Stimulated activated CD8-positive, alpha-beta memory T cell treated with anti-CD3 and anti-CD28 coated beads, Interleukin-4, amount 100 ng/mL, for 4 hours (primary cell): ENCODE measurements at regions not wholly inside any gene's neighbourhood (a gene's known extent, or its start where the extent isn't known, plus 50 kb on each side); places are given as distances from the start of the nearest gene placed in this dataset.

Source experiments
- DNase-seq, 2 donors: peaks; one replicate each; pipeline ENCODE4 v3.0.0-alpha.2; 2020; ENCODE audit warnings: low read depth in 2 of 2, low spot score in 1 of 2

DNA sequence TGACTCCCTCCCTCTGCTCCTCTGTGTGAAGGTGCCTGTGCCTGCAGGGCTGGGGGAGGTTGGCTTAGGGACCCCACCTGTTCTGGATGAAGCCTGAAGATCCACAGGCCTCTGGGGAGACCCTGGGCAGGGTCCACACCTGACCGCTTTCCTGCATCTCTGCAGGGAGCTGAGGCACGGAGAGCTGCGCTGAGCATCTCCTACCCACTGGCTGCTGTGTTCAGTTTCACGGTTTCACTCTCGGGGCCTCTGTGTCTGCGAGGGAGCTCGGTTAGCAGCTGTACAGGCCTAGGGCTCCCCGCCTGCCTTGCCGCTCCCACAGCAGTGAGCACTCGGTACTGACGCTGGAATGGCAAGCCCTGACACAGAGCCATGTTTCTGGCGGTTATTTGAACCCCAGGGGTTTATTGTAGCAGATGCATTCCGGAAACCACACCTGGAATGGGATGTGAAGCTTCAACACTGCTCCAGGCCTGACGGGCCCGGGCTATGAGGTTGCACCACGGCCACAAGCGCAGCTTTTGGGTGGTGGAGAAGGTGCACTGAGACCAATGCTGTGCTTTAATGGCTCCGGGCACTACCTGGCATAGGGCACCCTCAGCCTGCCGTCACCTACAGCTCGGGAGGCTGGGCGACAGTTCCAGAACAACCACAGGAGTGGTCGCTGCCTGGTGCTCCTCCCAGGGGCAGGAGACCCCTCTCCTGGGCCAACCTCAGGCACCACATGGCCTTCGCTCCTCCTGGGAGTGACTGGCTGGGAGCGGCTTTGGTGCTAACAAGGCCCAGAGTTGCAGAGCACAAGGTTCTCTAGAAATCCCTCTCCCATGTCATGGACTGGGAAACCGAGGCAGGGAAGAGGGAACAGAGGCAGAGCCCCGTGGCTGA lies 257.9 kb downstream of the NDUFA10 start:
- no peak for DNase-seq

DNA sequence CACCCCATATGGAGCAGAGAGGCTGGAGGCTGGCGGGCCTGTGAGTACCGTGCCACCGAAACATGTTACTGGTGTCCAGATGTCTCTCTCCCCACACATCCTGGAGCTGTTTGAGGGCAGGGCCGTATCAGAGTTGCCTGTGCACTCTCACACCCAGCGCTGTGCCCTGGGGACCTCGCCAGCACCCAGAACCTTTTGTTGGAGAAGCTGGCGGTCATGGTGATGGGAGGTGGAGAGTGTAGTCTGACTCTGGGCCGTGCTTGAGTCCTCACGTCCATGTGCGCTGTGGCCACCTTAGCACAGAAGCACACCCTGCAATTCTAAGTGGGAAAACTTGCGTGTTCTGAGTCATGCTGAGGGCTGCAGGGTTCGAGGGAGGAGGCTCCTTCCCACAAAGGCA lies 259.2 kb downstream of the NDUFA10 start:
- no peak for DNase-seq

DNA sequence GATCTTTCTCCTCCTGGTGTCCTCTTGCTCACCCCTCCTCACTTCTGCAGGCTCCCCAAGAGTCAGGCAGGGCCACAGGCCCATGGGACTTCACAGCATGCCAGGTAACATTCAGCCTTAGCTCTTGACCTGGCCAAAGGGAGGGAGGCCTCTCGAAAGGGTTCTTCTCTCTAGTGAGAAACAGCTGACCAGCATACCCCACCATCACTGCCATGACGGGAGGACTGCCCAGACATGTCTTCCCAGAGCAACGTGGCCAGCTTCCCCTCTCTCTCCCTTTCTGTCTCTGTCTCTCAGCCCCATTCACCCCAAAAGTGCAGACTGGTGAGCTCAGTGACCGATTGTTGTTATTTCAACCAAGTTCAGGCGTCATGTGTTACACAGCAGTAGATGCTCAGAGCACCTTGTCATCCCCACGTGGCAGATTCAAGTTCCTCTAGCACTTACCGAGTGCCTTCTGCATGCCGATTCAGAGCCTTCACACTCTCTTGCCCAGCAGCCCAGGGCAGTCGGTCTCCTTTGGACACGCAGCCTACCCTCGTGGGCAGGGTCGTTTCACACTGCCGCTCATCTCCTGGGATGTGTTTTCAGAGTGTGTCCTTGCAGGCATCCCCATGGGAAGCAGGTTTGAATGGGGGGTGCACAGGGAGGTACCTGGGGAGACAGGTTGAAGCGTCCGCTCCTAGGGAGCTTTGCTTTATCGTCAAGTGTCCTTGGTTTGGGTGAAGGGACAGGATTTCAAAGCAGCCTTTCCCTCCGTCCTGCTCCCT lies 259.9 kb downstream of the NDUFA10 start:
- no peak for DNase-seq

DNA sequence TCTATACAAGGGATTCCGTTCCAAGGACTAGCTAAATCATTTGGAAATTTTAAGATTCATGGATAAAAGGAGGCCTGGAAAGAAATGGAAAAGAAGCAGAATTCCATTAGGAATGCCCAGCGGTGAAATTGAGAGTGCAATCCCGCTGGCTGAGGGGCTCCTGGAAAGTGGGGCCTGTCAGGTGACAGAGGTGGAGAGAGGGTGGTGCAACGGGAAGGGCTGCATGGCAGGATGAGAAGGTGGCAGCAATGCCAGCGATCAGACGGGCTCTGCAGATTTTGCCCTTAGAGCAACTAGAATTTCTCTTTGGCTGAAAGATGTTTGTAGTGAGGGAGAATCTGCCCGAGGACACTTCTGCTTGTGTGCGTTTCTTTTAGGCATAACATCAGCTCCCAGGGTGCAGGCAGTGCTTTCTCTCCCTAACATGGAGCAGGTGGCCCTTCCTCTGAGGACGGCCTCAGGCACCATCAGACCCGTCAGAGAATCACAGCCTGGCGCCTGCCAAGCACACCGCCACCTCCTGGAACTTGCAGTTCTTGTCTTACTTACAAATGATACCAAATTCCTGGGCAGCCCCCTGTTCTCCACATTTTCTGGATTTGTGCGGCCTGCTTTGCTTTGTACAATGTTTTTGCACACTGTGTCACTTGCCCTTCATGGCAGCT lies 261.6 kb downstream of the NDUFA10 start:
- DNase-seq = no peak

DNA sequence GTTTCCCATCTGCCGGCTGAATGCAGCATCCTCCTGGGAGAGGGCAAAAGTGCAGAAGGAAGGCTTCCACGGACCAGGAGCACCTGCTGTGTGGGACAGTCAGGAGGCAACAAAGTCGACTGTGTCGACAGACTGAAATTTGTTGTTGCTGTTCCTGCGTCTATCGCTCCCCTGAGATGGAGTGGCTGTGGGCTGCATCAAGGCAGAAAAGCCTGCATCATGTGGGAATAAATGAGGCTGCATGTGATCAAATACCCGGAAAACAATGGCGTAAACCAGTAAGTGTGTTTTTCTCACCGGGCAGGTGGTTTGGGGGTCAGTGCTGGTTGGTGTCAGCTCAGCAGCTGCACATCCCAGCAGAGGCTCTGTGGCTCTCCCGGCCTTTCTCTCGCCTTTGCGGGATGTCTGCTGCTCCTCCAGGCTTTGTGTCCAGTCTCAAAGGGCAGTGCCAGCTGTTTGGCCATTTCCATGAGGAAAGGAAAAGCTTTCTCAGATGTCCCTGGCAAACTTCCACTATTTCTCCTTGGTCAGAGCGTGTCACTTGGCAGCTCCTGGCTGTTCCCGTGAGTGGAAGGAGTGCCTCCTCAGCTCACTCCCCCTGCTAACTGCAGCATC lies 262.4 kb downstream of the NDUFA10 start:
- no peak for DNase-seq

DNA sequence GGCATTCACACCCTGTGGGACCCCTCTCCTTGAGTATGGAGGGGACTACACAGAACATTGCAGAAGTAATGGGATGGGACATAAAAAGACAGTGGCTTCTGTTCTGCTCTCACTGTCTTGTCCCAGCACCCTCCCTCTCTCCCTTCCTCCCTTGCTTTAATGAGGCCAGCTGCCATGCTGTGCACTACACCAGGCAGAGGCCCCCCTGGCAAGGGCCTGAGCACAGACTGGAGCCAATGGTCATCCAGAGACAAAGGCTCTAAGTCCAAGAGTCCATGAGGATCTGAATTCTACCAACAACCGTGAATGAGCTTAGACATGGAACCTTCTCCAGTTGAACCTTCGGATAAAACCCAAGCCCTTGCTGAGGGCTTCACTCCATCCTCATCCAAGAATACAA lies 263.0 kb downstream of the NDUFA10 start:
- DNase-seq = no peak

DNA sequence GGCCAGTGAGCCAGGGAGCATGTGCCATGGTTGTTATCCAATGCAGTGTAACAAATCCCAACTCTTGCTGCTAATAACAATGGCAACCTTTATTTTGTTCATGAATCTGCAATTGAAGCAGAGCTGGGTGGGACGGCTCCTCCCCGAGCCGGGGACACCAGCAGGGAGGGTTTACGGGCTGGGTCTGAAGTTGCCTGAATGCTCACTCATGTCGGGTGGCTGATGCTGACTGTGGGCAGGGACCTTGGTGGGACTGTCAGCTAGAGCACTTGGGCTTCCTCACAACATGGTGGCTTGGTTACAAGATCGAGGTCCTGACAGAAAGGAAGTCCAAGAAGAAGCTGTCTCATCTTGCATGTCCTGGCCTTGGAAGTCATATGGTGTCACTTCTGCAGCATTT lies 264.5 kb downstream of the NDUFA10 start:
- DNase-seq = no peak

DNA sequence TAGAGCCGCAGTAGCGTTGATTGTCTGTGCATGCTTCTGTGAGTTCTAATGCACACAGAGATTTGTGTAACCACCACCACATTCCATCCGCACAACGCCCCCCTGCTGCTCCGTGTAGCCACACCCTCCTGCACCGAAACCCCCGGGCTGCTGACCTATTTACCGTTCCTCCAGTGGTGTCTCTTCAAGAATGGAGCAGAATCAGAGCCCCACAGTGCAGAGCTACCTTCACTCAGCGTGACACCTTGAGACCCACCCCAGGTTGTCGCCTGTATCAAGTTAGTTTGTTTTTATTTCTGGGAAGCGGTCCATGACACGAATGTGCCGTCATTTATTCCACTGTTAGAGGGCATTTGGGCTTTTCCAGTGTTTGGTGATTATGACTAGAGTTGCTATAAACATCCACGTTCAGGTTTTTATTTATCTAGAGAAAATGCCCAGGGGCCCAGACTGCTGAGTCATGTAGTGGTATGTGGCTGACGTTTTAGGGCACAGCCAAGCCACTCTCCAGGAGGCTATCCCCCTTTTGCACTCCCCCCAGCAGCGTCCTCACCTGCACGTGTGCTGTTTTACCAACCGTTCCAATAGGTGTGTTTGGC lies 266.8 kb downstream of the NDUFA10 start:
- no peak for DNase-seq

DNA sequence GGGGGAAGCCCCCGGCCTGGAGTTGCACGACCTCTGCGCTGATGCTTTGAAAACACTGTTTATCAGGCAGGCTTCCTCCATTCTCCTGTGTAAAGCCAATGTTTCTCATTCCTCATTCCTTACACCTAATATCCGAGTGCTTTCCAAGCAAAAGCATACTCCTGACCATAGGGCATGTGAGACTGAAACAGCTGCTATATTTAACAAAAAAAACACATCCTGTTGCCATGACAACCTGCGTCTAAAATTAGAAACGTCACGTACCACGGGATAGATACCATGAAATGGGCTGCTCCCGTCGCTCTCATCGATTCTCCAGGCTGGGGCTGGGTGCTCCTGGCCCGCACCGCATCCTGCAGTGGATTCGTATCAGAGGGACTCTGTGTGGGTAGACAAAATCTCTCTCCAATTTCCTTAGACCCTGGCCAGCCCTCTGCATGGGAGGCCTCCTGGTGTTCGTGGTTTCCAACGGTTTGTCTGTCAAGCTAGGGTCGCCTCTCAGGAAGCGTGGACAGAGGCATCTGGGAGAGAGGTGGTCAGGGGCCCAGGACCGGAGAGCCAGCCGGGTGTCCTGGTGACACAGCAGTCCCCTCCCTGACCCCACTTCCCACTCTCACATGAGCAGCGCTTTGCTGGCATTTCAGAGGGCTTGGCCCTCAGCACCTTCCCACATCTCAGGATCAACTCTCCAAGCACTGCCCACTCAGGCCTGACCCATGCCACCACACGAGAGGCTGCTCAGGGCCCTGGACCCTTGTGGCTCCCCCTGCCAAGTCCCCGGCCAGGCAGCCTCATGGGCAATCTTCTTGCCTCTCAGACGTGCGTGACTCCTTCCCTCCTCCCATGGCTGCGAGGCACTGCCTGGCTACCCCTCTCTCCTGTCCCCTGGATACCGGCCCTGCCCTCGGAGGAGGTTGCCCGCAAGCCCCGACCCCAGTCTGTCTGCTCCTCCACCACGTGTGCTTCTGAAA lies 268.1 kb downstream of the NDUFA10 start:
- DNase-seq = no peak

DNA sequence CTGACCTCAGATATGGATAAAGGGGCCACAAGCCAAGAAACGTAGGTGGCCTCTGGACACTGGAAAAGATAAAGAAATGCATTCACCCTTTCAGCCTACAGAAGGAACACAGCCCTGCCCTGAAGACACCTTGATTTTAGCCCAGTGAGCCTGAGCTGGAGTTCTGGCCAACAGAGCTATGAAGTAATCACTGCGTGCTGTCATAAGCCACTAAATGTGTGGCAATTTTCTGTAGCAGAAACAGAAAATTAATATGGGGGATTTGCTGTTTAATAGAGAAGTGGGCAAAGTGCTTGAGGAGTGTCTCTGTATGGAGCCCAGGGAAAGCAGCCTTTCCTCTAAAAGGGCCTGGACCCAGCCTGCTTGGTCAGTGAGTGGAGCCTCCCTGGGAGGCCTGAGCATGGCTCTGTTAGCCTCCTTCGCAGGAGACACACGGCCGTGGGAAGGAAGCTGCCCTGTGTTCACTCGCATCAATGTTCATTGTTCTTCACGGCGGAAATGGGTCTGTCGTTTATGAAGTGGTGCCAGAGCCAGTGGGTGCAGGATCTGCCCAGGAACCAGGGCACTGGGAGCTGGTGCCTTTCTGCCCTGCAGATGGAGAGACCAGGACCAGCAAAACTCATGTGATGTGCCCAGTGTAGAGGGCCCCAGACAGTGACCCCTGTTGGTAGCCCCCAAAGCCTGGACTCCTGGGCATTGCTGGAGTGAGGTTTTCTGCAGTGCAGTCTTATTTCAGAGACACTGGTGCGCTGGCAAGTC lies 268.9 kb downstream of the NDUFA10 start:
- no peak for DNase-seq

DNA sequence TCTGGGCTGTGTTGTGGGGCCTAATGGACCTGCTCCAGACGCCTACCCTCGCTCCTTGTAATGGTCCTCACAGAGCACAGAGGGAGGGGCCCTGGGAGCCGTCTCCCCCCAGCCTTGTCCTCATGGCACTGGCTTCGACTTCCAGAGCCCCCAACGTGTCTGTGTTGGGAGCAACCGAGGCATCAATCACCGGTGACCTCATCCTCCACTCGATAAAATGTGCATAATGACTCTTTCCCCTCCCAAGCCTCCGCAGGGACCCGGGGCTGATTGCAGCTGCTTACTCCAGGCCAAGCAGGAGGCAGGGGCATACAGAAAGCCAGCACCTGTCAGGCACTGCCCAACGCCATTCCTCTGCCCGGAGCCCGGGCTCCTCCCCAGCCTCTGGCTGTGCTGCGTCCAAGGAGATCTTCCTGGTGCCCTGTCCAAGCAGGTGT lies 271.7 kb downstream of the NDUFA10 start:
- DNase-seq = no peak

DNA sequence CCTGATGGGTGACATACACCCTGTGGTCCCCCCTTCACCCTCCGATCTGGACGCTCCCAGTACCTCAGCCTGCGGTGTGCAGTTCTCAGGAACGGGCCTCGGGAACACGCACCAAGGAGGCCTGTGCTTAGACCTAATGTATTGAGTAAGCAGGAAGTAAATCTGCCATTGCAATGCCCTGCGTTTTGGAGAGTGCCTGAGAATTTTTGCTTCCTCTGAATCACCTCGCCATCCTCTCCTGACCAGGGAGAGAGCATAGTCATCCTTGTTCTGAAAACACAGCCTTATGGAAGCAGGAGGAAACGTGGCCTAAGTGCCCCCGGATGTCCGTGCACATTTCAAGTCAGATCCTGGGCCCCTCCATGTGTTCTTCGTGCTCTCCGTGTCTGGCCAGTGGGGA lies 272.2 kb downstream of the NDUFA10 start:
- no peak for DNase-seq

DNA sequence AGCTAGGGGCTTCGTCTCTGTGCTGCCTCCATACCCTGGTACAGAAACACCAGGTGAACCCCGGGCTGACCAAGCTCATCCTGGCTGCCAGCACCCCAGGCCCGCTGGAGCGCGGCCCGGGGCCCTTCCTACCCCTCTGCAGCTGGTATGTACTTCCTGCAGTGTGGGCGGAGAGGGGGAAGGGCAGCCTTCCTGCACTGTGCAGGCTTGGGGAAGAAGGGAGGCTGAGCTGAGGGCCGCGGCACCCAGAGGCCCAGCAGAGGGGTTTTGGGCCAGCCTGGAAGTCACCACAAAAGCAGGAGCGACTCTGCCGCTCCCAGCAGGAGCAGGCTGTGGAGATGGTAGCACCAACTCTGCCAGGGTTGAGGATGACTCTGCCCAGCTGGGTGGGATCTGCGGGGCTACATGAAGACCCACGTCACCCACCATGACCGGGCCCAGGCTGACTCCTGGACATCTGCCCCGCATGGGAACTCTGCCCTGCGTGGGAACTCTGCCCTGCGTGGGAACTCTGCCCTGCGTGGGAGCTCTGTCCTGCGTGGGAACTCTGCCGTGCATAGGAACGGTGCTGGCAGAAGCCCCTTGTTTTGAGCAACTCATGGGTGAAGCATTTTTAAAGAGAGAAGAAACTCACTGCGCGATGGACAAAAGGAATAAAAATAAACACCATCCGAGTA lies 273.3 kb downstream of the NDUFA10 start:
- no peak for DNase-seq

DNA sequence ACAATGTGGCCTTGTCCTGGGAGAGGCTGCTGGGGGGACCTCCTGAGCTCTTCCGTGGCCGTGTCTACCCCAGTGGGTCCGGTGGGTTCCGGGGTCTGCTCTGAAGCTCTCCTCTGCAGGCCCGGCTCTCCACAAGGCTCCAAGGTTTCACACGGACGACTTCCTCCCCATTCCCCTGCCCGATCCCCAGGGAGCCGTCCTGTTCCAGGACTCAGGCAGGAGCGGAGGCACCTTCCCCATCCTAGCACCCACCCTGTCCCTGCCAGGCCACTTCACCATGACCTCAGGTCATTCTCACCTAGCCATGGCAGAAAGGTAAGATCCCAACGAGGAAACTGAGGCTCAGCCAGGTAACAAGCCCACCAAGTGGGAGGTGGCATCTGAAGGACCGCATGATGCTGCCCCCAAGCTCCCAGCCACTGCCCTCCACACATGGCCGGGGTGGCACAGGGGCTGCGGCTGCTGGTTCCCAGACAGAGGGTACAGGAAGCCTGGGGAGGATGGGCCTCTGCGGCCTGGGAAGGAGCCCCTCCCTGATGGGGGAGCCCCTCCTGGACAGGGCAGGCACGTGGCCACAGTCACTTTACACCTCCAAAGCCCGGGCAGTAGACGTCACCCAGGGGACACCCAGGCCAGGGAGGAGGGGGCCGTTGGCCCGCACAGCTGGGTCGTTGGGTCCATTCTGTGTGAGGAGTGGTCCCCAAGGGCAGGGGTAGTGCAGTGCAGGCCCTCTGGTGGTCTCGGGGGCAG lies 274.0 kb downstream of the NDUFA10 start:
- DNase-seq = no peak

DNA sequence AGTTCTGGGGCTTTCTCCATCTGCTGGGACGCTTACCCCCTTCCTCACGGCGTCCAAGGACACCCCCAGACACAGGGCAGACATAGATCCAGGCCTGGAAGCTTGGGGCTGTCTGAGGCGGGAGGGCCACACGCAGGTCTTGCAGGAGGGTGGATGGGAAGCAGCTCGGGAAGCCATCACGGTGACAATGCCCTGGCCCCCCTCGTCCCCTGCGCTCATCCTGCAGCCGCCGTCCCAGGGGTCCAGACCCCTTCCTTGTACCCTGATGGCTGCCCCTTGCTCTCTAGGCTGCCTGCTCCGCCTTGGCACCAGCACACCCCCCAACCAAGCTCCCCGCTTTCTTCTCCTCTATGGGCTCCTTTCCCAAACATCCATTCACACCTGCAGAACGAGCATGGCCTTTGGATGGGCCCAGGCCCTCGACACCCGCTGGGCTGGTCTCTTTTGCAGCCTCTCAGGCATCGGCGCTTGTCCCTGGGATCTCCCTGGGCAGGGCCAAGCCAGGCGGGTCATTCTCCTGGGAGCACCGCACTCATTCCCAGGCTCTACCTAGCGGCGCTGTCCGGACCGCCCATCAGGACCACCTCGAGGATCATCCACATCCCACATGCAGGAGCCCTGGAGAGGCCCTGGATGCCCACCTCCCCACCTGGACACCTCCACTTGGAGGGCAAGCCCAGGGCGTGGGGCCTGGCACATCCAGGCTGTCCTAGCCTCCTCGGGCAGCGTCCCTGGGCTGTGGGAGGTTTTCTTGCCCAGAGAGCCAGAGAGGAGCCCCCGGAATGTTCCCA lies 274.9 kb downstream of the NDUFA10 start:
- DNase-seq = no peak

DNA sequence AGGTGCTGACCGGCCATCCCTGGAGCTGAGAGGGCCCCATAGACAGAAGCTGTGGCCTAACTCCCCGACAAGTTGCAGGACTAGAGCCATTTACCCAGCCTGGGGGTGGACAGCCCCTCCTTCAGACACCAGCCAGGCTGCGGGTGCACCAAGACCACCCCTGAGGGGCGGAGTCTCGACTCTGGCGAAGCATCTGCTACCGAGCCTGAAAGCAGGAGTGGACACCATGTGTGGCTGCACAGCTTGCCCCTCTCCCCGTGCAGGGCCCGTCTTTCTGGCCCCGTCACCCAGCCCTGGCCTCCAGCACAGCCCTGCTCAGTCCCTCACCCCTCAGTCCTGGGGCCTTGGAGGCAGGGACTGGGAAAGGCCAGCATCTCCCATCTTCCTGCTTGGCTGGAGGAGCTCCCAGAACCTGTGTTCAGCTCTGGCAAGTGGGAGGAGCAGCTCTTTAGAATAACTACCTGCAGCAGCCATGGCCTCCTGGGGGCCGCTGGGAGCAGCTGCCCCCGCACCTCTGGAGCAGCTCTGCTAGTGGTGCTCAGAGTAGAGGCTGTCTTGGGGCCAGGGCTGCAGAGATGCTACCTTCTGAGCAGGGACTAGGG lies 275.8 kb downstream of the NDUFA10 start:
- DNase-seq = no peak

DNA sequence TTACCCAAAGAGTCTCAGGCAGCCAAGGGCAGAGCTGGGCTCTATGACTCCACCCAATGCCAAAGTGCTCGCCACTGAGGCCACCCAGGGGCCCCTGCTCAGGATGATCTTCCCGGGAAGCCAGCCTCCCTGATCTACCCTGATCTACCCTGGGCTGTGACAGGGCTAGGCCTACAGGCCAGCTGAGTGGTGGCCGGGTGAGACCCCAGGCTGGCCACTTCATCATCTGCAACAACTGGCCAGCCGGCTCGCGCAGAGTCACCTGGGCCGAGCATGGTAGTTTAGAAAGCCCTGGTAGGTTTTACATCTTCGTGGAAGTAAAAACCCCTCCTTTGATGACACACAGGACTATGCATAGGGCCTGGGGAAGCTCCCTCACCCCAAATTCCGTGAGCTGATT lies 276.3 kb downstream of the NDUFA10 start:
- no peak for DNase-seq
